SK-N-SH treated with all-trans-retinoic acid at 6 μM for 48 hours (cell line): ENCODE measurements at regions not wholly inside any gene's neighbourhood (a gene's known extent, or its start where the extent isn't known, plus 50 kb on each side); places are given as distances from the start of the nearest gene placed in this dataset.

Source experiments
- ATAC-seq: fragments of 200-7000 bp; cut with Tn5 transposase; 3 replicates; pipeline ENCODE4 v1.9.1; 2020; ENCODE audit warnings: mild to moderate bottlenecking, moderate library complexity
- ARNTL ChIP-seq: fragments of 450-650 bp; formaldehyde crosslinking; IDR thresholded peaks from 2 replicates; pipeline ENCODE4 v1.5.0; 2020; ENCODE audit warnings: low read depth, mild to moderate bottlenecking, moderate library complexity, borderline replicate concordance
- BACH2 ChIP-seq: fragments of 250-450 bp; sonication (Bioruptor Pico); IDR thresholded peaks from 2 replicates; pipeline ENCODE4 v1.9.0; 2021; ENCODE audit warnings: mild to moderate bottlenecking, borderline replicate concordance
- CSDC2 ChIP-seq: fragments of 250-450 bp; sonication (Bioruptor Pico); IDR thresholded peaks from 2 replicates; pipeline ENCODE4 v1.5.0; 2020; ENCODE audit warnings: mild to moderate bottlenecking, moderate library complexity
- ESRRG ChIP-seq: fragments of 250-450 bp; sonication (Bioruptor Pico); IDR thresholded peaks from 2 replicates; pipeline ENCODE4 v1.6.1; 2021; ENCODE audit warnings: mild to moderate bottlenecking
- GLIS3 ChIP-seq: fragments of 250-450 bp; sonication (Bioruptor Pico); IDR thresholded peaks from 2 replicates; pipeline ENCODE4 v1.5.0; 2020; ENCODE audit warnings: mild to moderate bottlenecking, moderate library complexity
- OSR1 ChIP-seq: fragments of 250-450 bp; sonication (Bioruptor Pico); IDR thresholded peaks from 2 replicates; pipeline ENCODE4 v1.8.0; 2022; ENCODE audit warnings: moderate library complexity, mild to moderate bottlenecking, inconsistent platforms
- RARB ChIP-seq: fragments of 250-450 bp; sonication (Bioruptor Pico); IDR thresholded peaks from 2 replicates; pipeline ENCODE4 v1.8.0; 2021; ENCODE audit warnings: mild to moderate bottlenecking, moderate library complexity
- SNAI2 ChIP-seq: fragments of 250-450 bp; sonication (Bioruptor Pico); IDR thresholded peaks from 2 replicates; pipeline ENCODE4 v1.5.0; 2020; ENCODE audit warnings: mild to moderate bottlenecking, moderate library complexity
- TCF4 ChIP-seq: fragments of 250-450 bp; sonication (Bioruptor Pico); IDR thresholded peaks from 2 replicates; pipeline ENCODE4 v1.8.0; 2021; ENCODE audit warnings: mild to moderate bottlenecking, moderate library complexity, borderline replicate concordance
- TOX ChIP-seq: fragments of 250-450 bp; sonication (Bioruptor Pico); IDR thresholded peaks from 2 replicates; pipeline ENCODE4 v1.8.0; 2021; ENCODE audit warnings: mild to moderate bottlenecking, moderate library complexity, borderline replicate concordance
- ZC3H10 ChIP-seq: fragments of 250-450 bp; sonication (Bioruptor Pico); IDR thresholded peaks from 2 replicates; pipeline ENCODE4 v1.5.1; 2021; ENCODE audit warnings: mild to moderate bottlenecking, moderate library complexity
- ZFP3 ChIP-seq: fragments of 250-450 bp; sonication (Bioruptor Pico); IDR thresholded peaks from 2 replicates; pipeline ENCODE4 v1.5.0; 2020; ENCODE audit warnings: mild to moderate bottlenecking, moderate library complexity
- ZFP30 ChIP-seq: fragments of 450-650 bp; formaldehyde crosslinking; IDR thresholded peaks from 2 replicates; pipeline ENCODE4 v1.5.0; 2022; ENCODE audit warnings: mild to moderate bottlenecking, moderate library complexity
- ZNF565 ChIP-seq: fragments of 450-650 bp; formaldehyde crosslinking; conservative IDR thresholded peaks from 2 replicates; pipeline ENCODE4 v1.5.0; 2020; ENCODE audit warnings: low read depth, mild to moderate bottlenecking, moderate library complexity
- ZNF8 ChIP-seq: fragments of 450-650 bp; formaldehyde crosslinking; IDR thresholded peaks from 2 replicates; pipeline ENCODE4 v1.5.0; 2020; ENCODE audit warnings: mild to moderate bottlenecking, moderate library complexity
- TF ChIP-seq, protein P1 (sequence below): fragments of 250-450 bp; sonication (Bioruptor Pico); IDR thresholded peaks from 2 replicates; pipeline ENCODE4 v1.8.0; 2021; ENCODE audit warnings: low read depth, mild to moderate bottlenecking, moderate library complexity, borderline replicate concordance
- TF ChIP-seq, protein P2 (sequence below): fragments of 250-450 bp; sonication (Bioruptor Pico); IDR thresholded peaks from 2 replicates; pipeline ENCODE4 v1.5.1; 2021; ENCODE audit warnings: mild to moderate bottlenecking, moderate library complexity
- TF ChIP-seq, protein P3 (sequence below): fragments of 250-450 bp; sonication (Bioruptor Pico); IDR thresholded peaks from 2 replicates; pipeline ENCODE4 v1.8.0; 2020; ENCODE audit warnings: mild to moderate bottlenecking, moderate library complexity, borderline replicate concordance
- TF ChIP-seq, protein P4 (sequence below): fragments of 250-450 bp; sonication (Bioruptor Pico); IDR thresholded peaks from 2 replicates; pipeline ENCODE4 v1.5.1; 2020; ENCODE audit warnings: low read depth, mild to moderate bottlenecking, moderate library complexity
- TF ChIP-seq, protein P5 (sequence below): fragments of 250-450 bp; sonication (Bioruptor Pico); IDR thresholded peaks from 2 replicates; pipeline ENCODE4 v1.5.0; 2020; ENCODE audit warnings: mild to moderate bottlenecking, moderate library complexity

DNA sequence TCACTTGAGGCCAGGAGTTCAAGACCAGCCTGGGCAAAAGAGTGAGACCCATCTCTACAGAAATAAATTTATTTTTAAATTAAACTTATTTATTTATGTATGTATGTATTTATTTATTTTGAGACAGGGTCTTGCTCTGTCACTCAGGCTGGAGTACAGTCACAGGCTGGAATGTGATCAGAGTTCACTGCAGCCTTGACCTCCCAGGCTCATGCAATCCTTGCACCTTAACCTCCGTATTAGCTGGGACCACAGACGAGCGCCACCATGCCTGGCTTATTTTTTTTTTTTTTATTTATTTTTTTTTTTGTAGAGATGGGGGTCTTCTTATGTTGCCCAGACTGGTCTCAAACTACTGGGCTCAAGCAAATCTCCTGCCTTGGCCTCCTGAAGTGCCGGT lies 135.2 kb upstream of the HES1 start:
- TF ChIP-seq ZFP30 (no peak), ESRRG (no peak), RARB (no peak), CSDC2 (CRISPR knock-in tag) (no peak), TOX (no peak), OSR1 (CRISPR knock-in tag) (no peak), GLIS3 (no peak), ZNF8 (CRISPR knock-in tag) (no peak), ZFP3 (CRISPR knock-in tag) (no peak)
- TF ChIP-seq, protein P1, sequence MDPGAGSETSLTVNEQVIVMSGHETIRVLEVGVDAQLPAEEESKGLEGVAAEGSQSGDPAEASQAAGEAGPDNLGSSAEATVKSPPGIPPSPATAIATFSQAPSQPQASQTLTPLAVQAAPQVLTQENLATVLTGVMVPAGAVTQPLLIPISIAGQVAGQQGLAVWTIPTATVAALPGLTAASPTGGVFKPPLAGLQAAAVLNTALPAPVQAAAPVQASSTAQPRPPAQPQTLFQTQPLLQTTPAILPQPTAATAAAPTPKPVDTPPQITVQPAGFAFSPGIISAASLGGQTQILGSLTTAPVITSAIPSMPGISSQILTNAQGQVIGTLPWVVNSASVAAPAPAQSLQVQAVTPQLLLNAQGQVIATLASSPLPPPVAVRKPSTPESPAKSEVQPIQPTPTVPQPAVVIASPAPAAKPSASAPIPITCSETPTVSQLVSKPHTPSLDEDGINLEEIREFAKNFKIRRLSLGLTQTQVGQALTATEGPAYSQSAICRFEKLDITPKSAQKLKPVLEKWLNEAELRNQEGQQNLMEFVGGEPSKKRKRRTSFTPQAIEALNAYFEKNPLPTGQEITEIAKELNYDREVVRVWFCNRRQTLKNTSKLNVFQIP (CRISPR knock-in tag) = no peak
- TF ChIP-seq, protein P2, sequence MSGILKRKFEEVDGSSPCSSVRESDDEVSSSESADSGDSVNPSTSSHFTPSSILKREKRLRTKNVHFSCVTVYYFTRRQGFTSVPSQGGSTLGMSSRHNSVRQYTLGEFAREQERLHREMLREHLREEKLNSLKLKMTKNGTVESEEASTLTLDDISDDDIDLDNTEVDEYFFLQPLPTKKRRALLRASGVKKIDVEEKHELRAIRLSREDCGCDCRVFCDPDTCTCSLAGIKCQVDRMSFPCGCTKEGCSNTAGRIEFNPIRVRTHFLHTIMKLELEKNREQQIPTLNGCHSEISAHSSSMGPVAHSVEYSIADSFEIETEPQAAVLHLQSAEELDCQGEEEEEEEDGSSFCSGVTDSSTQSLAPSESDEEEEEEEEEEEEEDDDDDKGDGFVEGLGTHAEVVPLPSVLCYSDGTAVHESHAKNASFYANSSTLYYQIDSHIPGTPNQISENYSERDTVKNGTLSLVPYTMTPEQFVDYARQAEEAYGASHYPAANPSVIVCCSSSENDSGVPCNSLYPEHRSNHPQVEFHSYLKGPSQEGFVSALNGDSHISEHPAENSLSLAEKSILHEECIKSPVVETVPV (CRISPR knock-in tag) = no peak
- TF ChIP-seq, protein P3, sequence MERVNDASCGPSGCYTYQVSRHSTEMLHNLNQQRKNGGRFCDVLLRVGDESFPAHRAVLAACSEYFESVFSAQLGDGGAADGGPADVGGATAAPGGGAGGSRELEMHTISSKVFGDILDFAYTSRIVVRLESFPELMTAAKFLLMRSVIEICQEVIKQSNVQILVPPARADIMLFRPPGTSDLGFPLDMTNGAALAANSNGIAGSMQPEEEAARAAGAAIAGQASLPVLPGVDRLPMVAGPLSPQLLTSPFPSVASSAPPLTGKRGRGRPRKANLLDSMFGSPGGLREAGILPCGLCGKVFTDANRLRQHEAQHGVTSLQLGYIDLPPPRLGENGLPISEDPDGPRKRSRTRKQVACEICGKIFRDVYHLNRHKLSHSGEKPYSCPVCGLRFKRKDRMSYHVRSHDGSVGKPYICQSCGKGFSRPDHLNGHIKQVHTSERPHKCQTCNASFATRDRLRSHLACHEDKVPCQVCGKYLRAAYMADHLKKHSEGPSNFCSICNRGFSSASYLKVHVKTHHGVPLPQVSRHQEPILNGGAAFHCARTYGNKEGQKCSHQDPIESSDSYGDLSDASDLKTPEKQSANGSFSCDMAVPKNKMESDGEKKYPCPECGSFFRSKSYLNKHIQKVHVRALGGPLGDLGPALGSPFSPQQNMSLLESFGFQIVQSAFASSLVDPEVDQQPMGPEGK (CRISPR knock-in tag) = no peak
- TF ChIP-seq, protein P4, sequence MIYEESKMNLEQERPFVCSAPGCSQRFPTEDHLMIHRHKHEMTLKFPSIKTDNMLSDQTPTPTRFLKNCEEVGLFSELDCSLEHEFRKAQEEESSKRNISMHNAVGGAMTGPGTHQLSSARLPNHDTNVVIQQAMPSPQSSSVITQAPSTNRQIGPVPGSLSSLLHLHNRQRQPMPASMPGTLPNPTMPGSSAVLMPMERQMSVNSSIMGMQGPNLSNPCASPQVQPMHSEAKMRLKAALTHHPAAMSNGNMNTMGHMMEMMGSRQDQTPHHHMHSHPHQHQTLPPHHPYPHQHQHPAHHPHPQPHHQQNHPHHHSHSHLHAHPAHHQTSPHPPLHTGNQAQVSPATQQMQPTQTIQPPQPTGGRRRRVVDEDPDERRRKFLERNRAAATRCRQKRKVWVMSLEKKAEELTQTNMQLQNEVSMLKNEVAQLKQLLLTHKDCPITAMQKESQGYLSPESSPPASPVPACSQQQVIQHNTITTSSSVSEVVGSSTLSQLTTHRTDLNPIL (CRISPR knock-in tag) = no peak
- ATAC-seq = no peak

DNA sequence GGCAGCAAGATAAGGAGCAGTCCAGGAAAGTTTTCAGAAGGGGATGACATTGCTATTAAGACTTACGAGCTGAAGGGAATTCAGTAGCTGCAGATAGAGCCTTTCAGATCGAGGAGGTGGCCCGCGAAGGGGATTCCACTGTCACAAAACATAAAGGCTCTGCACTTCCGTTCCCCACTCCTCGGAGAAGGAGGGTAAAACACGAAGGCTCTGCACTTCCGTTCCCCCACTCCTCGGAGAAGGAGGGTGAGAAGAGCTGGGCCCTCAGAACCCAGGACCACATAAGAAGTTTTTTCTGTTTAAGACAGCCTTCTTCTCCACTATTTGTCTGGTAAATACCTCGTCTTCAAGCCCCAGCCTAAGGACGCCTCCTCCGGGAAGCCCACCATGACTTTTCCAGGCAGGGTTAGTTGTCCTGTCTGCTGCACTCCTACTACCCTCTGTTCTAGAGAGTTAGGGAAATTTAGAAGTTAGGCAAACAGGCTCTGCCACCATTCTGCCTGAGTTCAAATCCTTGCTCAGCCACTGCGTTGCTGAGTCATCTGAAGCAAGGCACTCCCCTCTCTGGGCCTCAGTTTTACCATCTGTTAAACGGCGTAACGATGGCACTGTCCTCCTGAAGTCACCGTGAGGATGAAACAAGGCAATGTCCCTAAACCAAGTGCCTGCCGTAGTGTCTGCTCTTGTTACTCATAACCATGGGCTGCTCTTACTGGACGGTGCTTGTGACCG lies 134.1 kb upstream of the HES1 start:
- TF ChIP-seq BACH2 (no peak), ZNF565 (CRISPR knock-in tag) (no peak), CSDC2 (CRISPR knock-in tag) (no peak), OSR1 (CRISPR knock-in tag) (no peak), ZC3H10 (no peak), ARNTL (CRISPR knock-in tag) (no peak), ESRRG (no peak), RARB (no peak), SNAI2 (CRISPR knock-in tag) (no peak), TCF4 (no peak)
- TF ChIP-seq, protein P5, sequence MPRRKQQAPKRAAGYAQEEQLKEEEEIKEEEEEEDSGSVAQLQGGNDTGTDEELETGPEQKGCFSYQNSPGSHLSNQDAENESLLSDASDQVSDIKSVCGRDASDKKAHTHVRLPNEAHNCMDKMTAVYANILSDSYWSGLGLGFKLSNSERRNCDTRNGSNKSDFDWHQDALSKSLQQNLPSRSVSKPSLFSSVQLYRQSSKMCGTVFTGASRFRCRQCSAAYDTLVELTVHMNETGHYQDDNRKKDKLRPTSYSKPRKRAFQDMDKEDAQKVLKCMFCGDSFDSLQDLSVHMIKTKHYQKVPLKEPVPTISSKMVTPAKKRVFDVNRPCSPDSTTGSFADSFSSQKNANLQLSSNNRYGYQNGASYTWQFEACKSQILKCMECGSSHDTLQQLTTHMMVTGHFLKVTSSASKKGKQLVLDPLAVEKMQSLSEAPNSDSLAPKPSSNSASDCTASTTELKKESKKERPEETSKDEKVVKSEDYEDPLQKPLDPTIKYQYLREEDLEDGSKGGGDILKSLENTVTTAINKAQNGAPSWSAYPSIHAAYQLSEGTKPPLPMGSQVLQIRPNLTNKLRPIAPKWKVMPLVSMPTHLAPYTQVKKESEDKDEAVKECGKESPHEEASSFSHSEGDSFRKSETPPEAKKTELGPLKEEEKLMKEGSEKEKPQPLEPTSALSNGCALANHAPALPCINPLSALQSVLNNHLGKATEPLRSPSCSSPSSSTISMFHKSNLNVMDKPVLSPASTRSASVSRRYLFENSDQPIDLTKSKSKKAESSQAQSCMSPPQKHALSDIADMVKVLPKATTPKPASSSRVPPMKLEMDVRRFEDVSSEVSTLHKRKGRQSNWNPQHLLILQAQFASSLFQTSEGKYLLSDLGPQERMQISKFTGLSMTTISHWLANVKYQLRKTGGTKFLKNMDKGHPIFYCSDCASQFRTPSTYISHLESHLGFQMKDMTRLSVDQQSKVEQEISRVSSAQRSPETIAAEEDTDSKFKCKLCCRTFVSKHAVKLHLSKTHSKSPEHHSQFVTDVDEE (CRISPR knock-in tag) = no peak
- TF ChIP-seq, protein P2 (CRISPR knock-in tag) = no peak
- no peak for ATAC-seq
